ENCODE measurements at regions not wholly inside any gene's neighbourhood (a gene's known extent, or its start where the extent isn't known, plus 50 kb on each side); places are given as distances from the start of the nearest gene placed in this dataset.

- TF ChIP-seq IRF5 (IDR thresholded peaks at IDR 0.05; ENCODE audit: borderline replicate concordance), result no peak
These were observed 735.8 kb upstream of the WWC1 start (continued) for GRCh38 chr5:167555565-167556166.

- ChIA-PET RAD21 (ENCODE audit: unreplicated experiment) (no interaction called here), POLR2A (no interaction called here), SMC1A (ENCODE audit: uncharacterized antibody, unreplicated experiment) (no interaction called here), CTCF (no interaction called here)
- ATAC-seq (no peak), FAIRE-seq (no peak), DNase-seq (ENCODE audit: low read depth, low spot score) (no peak)
- Histone ChIP-seq H3K27me3 (replicated peaks in 1 of 2; ENCODE audit: control insufficient read depth in 2 of 2, insufficient read depth in 2 of 2, low read length in 1 of 2) (no peaks in the 10 kb centered on the region; a peak in 1 of 4 replicates), H2AFZ (ENCODE audit: control insufficient read depth, low read depth, low read length) (no peak overlapping the region), H3K79me2 (ENCODE audit: control insufficient read depth, insufficient read depth, low read length) (no peaks in the 10 kb centered on the region), H3K36me3 (ENCODE audit: control insufficient read depth in 2 of 2, insufficient read depth in 2 of 2, low read length in 1 of 2) (no peaks in the 10 kb centered on the region), H3K4me1 (ENCODE audit: control insufficient read depth, insufficient read depth, low read length) (no peaks in the 10 kb centered on the region), H4K20me1 (ENCODE audit: control insufficient read depth, insufficient read depth) (no peaks in the 10 kb centered on the region), H3K9ac (ENCODE audit: control insufficient read depth, insufficient read depth, low read length) (no peak overlapping the region), H3K4me3 (no peak overlapping the region), H3K27ac (ENCODE audit: control insufficient read depth, insufficient read depth) (no peak overlapping the region), H3K4me2 (ENCODE audit: control insufficient read depth, insufficient read depth) (no peak overlapping the region), H3K9me3 (replicated peaks; ENCODE audit: control insufficient read depth, insufficient read depth, low read length) (no peaks in the 10 kb centered on the region)
- in situ Hi-C loops (cut with MboI) (no loop called here), intact Hi-C loops (cut with micrococcal nuclease; ENCODE audit: unreplicated experiment) (no loop called here)
- BruUV-seq (replicated peaks), result no TSS peak
- WGBS (ENCODE audit: insufficient coverage, insufficient replicate concordance, low lambda C conversion rate, missing lambda C conversion rate), result 4% methylated on average over 2 of the region's 2 CpGs
- TF ChIP-seq BRCA1 (IDR thresholded peaks at IDR 0.05; ENCODE audit: low read depth, low read length) (no peak), TCF7 (IDR thresholded peaks at IDR 0.05; ENCODE audit: borderline replicate concordance) (no peak), SIX5 (IDR thresholded peaks at IDR 0.05; ENCODE audit: low read depth, low read length, severe bottlenecking) (no peak), ATF7 (IDR thresholded peaks at IDR 0.05; ENCODE audit: low read depth) (no peak), USF1 (IDR thresholded peaks at IDR 0.05; ENCODE audit: borderline replicate concordance, extremely low read length, insufficient read depth, low read depth, low read length) (no peak), IRF3 (IDR thresholded peaks at IDR 0.05) (no peak), YBX1 (IDR thresholded peaks at IDR 0.05) (no peak), ATF3 (IDR thresholded peaks at IDR 0.05; ENCODE audit: borderline replicate concordance, extremely low read depth, low read depth, low read length) (no peak), ZBED1 (IDR thresholded peaks at IDR 0.05; ENCODE audit: borderline replicate concordance) (no peak), TCF3 (IDR thresholded peaks at IDR 0.05; ENCODE audit: borderline replicate concordance, insufficient read depth, low read depth, low read length) (no peak), PAX8 (IDR thresholded peaks at IDR 0.05) (no peak)
These were observed 734.1 kb upstream of the WWC1 start for GRCh38 chr5:167557359-167557758.

All from GM12878 (cell line).